Thymus (tissue), 11 donors: ENCODE measurements at regions not wholly inside any gene's neighbourhood (a gene's known extent, or its start where the extent isn't known, plus 50 kb on each side); places are given as distances from the start of the nearest gene placed in this dataset.

ENCODE experiments used
- DNase-seq, 9 donors: peaks; one replicate each; pipeline ENCODE4 v3.0.0-alpha.2; 2013; ENCODE audit warnings: low spot score in 9 of 9, low read depth in 6 of 9, missing footprints in 1 of 9
- H3K27ac ChIP-seq, 2 donors: one replicate each; pipeline ENCODE4 v1.5.1; 2013; ENCODE audit warnings: control low read depth in 1 of 2, low read depth in 1 of 2, low read length in 1 of 2, mild to moderate bottlenecking in 1 of 2, moderate library complexity in 1 of 2
- H3K27me3 ChIP-seq, 2 donors: one replicate each; pipeline ENCODE4 v1.5.1; 2013; ENCODE audit warnings: low read length in 1 of 2; ENCODE audit not compliant: control insufficient read depth in 2 of 2, insufficient read depth in 1 of 2
- H3K36me3 ChIP-seq, 2 donors: one replicate each; pipeline ENCODE4 v1.5.1; 2013; ENCODE audit warnings: low read length in 1 of 2, mild to moderate bottlenecking in 1 of 2, moderate library complexity in 1 of 2; ENCODE audit not compliant: control insufficient read depth in 2 of 2, insufficient read depth in 2 of 2
- H3K4me1 ChIP-seq, 2 donors: one replicate each; pipeline ENCODE4 v1.5.1; 2013; ENCODE audit warnings: low read length in 2 of 2; ENCODE audit not compliant: control insufficient read depth in 2 of 2, insufficient read depth in 2 of 2
- H3K4me3 ChIP-seq, 2 donors: one replicate each; pipeline ENCODE4 v1.5.1; 2013; ENCODE audit warnings: low read length in 2 of 2, control low read depth in 1 of 2, mild to moderate bottlenecking in 1 of 2
- H3K9me3 ChIP-seq, 2 donors: one replicate each; pipeline ENCODE4 v1.5.1; 2013; ENCODE audit warnings: low read length in 1 of 2, mild to moderate bottlenecking in 1 of 2; ENCODE audit not compliant: control insufficient read depth in 2 of 2, insufficient read depth in 1 of 2
- WGBS: extraction: QIAGEN DNeasy Blood & Tissue Kit; methylation state at CpG from one replicate; pipeline ENCODE4 v1.1.7; 2013; 5-methylcytosine and 5-hydroxymethylcytosine counted together
- donor health status: healthy.

DNA sequence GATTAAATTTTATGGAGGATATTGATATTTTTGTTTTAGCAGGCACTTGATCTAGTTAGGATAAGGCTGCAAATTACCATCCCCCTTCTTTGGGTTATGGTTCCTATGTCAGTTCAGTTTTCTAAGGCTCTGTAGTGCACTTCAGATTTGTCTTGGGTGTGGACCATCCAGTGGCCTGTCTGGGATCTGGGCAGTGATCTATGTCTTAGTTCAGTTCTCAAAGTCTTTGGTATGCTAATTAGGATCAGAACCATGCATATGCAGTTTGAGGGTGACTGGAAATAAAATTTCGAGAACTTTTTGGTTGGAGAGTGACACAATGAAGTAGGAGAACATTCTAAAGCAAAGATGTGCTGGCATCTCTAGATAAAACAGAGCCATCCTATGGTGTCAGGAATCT lies 388.2 kb downstream of the MID1IP1 start:
- H3K27ac ChIP-seq: no peak overlapping the region
- no peaks in the 10 kb centered on the region for H3K36me3 ChIP-seq
- H3K4me1 ChIP-seq: peaks cover 0 to under 1% of the 10 kb centered on the region in 2 donors
- WGBS: 98% methylated on average over 1 of the region's 1 CpG
- H3K4me3 ChIP-seq: no peak overlapping the region
- no peaks in the 10 kb centered on the region for H3K27me3 ChIP-seq
- no peak for DNase-seq
- H3K9me3 ChIP-seq: no peaks in the 10 kb centered on the region

DNA sequence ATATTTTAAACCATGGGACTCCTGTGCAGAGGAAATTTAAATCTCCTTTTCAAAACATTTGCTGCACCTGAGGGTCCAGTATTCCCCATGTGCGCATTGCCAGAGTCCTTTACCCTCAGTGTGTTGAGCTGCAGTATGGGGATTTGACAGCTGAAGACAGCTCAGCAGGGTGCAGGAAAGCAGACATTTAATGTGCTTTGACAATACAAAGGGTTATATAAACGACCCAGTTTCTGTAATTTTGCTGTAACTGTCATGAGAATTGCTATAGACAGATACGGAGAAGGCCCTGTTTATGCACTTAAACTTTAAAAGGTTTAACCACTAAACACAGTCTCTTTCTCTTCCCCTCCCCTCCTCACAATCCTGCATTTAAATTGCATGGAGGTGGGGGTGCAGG lies 393.4 kb downstream of the MID1IP1 start:
- WGBS: 33% methylated on average over 3 of the region's 3 CpGs

DNA sequence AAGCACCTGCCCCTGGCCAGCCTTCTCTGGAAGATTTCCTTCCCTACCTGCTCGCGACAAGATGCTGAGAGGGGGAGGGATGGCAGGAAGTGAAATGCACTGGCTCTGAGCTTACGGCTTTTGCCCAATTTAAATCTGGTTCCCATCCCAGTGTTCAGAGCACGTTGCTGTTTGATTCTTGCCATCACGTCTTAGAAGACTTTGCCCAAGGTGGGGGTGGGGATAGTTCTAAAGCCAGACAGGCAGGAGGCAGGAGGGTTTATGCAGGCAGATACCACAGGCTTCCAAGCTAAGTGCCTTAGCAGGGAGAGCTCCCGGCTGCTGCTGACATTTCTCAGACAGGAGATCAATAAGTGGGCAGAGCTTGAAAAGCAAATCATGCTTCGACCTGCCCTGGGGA lies 393.9 kb downstream of the MID1IP1 start:
- WGBS: 17% methylated on average over 7 of the region's 7 CpGs
- Histone ChIP-seq H3K27me3 (no peaks in the 10 kb centered on the region), H3K36me3 (no peaks in the 10 kb centered on the region), H3K4me3 (no peak overlapping the region), H3K27ac (no peak overlapping the region), H3K9me3 (no peaks in the 10 kb centered on the region), H3K4me1 (peaks cover 17 to 27% of the 10 kb centered on the region in 2 donors)
- DNase-seq: peak in 2 of 9 donors; percentile 10 to 45

More for the DNA sequence above, 393.4 kb downstream of the MID1IP1 start:
- H3K9me3 ChIP-seq: no peaks in the 10 kb centered on the region
- no peaks in the 10 kb centered on the region for H3K27me3 ChIP-seq
- no peaks in the 10 kb centered on the region for H3K36me3 ChIP-seq
- no peak overlapping the region for H3K4me3 ChIP-seq
- H3K27ac ChIP-seq: no peak overlapping the region
- DNase-seq: peak in 1 of 9 donors; percentile 15
- peaks cover 17 to 27% of the 10 kb centered on the region in 2 donors for H3K4me1 ChIP-seq

DNA sequence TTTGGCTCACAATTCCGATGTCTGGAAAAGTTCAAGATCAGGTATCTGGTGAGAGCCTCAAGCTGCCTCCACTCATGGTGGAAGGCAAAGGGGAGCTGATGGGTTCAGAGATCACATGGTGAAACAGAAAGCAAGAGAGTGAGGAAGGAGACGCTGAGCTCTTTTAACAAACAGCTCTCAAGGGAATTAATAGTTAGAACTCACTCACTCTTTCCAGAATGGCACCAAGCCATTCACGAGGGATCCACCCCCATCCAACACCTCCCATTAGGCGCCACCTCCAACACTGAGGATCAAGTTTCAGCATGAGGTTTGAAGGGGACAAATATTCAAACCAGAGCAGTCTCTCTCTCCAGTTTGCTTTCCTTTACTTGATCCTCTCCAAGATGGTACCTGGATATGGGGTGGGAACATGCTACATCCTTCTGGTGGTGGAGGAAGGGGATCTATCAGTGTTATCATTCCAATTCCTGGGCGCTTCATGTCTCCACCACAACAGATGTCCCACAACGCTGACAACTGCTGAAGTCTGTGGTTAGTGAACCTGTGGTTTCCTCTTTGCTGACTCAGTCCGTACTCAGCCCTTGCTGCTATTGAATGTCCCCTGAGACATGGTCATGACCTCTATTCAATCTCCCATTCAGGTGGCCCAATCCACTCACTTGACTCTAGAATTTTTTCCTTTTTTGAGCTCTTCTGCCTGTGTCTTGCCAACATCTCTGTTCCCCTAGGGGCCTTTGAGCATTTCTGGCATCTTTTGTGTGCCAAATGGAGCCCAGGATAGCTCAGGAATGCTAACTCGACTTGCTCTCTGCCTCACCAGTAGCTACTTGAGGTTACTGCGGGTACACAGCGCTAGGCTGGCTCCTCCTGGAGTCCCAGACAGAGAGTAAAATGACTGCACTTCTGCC lies 395.2 kb downstream of the MID1IP1 start:
- peak in 4 of 9 donors; percentile 24 to 66 (median 34) for DNase-seq
- H3K4me3 ChIP-seq: no peak overlapping the region
- no peaks in the 10 kb centered on the region for H3K36me3 ChIP-seq
- no peaks in the 10 kb centered on the region for H3K27me3 ChIP-seq
- H3K4me1 ChIP-seq: peaks cover 20 to 27% of the 10 kb centered on the region in 2 donors
- no peak overlapping the region for H3K27ac ChIP-seq
- H3K9me3 ChIP-seq: no peaks in the 10 kb centered on the region
- WGBS: 20% methylated on average over 10 of the region's 10 CpGs

DNA sequence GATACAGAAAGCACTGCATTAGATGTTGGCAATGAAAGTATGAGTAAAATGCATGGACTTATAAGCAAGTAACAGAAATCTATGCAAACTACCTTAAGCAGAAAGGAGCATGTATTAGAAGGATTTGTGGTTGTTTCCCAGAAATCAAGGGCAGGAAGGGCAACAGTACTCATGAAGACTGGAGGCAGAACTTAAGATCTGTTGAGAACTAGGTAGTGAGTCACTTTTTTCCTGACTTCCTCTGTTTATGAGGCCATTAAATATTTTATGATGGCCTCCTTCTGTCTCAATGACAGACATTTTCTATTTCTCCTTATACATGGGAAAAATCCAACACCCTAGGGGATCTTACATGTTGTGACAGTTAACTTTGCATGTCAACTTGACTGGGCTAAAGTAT lies 398.2 kb downstream of the MID1IP1 start:
- H3K27ac ChIP-seq: no peak overlapping the region
- DNase-seq: no peak

DNA sequence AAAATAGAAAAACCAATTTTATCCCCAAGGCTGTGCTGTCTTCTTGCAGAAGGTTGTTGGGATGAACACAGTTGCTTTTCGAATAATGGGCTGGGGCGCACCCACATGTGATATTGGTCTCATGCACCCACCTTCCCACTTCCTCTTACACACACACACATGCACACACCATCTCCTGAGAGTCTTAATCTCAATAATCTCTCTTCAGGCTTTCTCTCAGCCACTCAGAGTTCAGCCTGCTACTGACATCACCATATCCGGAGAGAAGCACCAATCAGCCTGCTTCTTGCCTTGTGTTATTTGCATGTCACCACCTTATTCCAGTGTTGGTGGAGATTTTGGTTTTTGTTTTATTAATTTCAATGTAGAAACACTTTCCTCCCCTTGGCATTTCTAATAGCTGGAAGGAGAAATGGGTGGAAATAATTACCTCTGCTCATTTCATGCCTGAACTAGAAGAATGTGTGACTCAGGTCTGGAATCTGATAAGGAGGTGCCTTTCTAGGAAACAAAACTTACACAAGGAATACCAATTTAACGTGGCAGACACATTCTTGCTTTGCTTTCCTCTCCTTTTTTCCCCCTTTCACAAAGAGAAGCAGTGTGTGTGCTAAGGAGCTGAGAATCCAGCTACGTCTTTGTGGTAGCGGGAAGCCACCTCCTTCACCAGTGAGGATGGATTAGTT lies 400.2 kb downstream of the MID1IP1 start:
- Histone ChIP-seq H3K27me3 (no peaks in the 10 kb centered on the region), H3K27ac (no peak overlapping the region), H3K4me3 (no peak overlapping the region), H3K4me1 (peaks cover 6 to 8% of the 10 kb centered on the region in 2 donors), H3K9me3 (no peaks in the 10 kb centered on the region), H3K36me3 (no peaks in the 10 kb centered on the region)
- 69% methylated on average over 6 of the region's 6 CpGs for WGBS
- peak in 3 of 9 donors; percentile 22 to 60 (median 27) for DNase-seq

More for the DNA sequence above, 398.2 kb downstream of the MID1IP1 start:
- peaks cover 20 to 26% of the 10 kb centered on the region in 2 donors for H3K4me1 ChIP-seq
- no peaks in the 10 kb centered on the region for H3K9me3 ChIP-seq
- no peak overlapping the region for H3K4me3 ChIP-seq
- H3K36me3 ChIP-seq: no peaks in the 10 kb centered on the region
- H3K27me3 ChIP-seq: no peaks in the 10 kb centered on the region

DNA sequence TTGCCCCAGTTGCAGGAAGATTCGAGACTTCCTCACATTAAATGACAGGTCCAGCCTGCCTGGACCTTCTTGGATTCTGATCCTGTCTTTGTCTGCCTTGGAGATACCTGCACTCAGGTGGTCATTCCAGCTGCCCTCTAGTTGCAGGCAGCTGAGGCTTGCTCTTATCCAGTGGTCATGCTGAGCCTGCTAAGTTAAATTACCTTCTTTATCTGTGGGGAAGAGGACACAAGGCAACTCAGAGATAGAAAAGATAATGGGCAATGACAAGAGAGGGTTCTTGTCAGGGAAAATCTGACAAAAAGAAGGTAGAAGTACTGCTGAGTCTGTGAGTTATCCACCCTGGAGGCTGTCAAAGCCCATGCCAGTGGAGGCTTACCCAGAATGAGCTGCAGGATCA lies 401.4 kb downstream of the MID1IP1 start:
- H3K4me3 ChIP-seq: no peak overlapping the region
- H3K9me3 ChIP-seq: no peaks in the 10 kb centered on the region
- 97% methylated on average over 1 of the region's 1 CpG for WGBS
- no peak for DNase-seq
- H3K27ac ChIP-seq: no peak overlapping the region
- no peaks in the 10 kb centered on the region for H3K36me3 ChIP-seq
- H3K27me3 ChIP-seq: no peaks in the 10 kb centered on the region
- H3K4me1 ChIP-seq: peaks cover 0 to 3% of the 10 kb centered on the region in 2 donors

DNA sequence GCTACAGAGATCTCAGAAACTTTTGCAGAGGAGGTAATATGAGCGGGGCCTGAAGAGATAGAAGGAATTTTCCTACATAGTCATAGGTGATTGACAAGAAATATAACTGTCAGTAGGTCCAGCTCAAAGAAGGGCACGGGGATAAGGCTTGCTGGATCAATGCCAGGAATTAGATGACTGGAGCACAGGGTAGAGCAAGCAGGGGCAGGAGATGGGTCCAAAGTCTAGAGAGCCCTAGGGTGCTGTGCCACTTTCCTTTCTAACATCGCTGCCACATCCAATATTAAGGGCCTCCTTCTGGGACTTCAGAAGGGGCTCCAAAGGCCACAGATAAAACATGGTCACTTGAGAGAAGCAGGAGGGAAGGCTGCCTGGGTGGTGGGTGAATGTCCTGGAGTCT lies 402.2 kb downstream of the MID1IP1 start:
- Histone ChIP-seq H3K27ac (no peak overlapping the region), H3K4me1 (peaks cover 0 to 3% of the 10 kb centered on the region in 2 donors), H3K9me3 (no peaks in the 10 kb centered on the region), H3K4me3 (no peak overlapping the region), H3K27me3 (no peaks in the 10 kb centered on the region), H3K36me3 (no peaks in the 10 kb centered on the region)
- DNase-seq: no peak
- 94% methylated on average over 3 of the region's 3 CpGs for WGBS

DNA sequence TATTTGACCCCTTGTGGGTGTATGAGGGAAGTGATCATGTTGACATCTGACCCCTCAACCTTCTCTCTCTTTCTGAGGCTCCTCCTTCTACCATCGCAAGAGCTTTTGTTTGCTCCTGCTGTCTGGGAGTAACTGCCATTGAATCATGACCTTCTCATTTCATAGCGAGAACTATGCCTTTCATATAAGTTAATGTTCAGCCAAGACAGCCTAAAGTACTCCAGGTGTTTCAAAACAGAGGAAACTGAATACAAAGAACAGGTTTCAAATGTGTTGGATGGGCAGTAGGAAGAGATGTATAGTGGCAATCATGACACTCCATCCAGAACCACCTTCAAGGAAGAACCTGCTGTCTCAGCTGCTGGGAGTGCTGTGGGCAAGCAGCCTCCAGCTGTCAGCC lies 403.1 kb downstream of the MID1IP1 start:
- H3K27ac ChIP-seq: no peak overlapping the region
- no peak overlapping the region for H3K4me3 ChIP-seq
- H3K27me3 ChIP-seq: no peaks in the 10 kb centered on the region
- no peaks in the 10 kb centered on the region for H3K9me3 ChIP-seq
- H3K4me1 ChIP-seq: peaks cover 0 to 3% of the 10 kb centered on the region in 2 donors
- 96% methylated on average over 2 of the region's 2 CpGs for WGBS
- DNase-seq: no peak
- no peaks in the 10 kb centered on the region for H3K36me3 ChIP-seq
